GM21619 (cell line): ENCODE measurements at regions not wholly inside any gene's neighbourhood (a gene's known extent, or its start where the extent isn't known, plus 50 kb on each side); places are given as distances from the start of the nearest gene placed in this dataset.

ENCODE experiments used
- ATAC-seq: cut with Tn5 transposase; IDR thresholded peaks from one replicate; pipeline ENCODE4 v1.9.1; 2021; ENCODE audit not compliant: unreplicated experiment

DNA sequence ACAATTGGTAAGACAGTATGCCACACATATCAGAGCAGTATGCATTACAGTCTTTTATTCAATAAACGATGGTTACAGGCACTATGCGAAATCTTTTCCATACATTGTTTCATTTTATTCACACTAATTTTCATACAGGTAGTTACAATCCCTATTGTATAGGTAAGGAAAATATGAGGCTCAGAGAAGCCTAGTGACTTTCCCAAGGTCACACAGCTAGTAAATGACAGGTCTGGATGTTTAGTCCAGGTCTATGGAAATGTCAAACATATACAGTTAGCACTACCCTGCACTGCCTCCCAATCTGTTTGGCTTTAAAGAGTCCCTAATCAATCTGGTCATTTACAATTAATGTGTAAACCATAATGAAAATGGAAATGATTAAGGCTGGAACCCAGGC is 372.2 kb downstream of the MTX2 start:
- no peak for ATAC-seq

DNA sequence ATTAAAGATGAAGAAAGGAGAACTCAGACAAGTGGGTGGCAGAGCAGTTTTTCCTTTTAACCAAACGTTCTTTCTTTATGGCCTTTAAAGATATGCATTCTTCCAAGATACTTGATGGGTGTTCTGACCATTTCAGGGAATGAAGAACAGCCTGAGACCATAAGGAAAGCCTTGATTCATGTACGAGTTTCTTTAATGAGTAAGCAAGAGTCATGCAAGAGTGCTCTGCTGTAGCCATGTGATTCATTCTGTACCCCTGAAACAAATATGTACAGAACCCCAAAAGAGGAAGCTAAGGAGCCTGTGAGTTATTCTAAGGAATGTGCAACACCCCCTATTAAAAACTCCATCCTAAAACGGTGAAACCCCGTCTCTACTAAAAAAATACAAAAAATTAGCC is 372.8 kb downstream of the MTX2 start:
- ATAC-seq, result no peak

DNA sequence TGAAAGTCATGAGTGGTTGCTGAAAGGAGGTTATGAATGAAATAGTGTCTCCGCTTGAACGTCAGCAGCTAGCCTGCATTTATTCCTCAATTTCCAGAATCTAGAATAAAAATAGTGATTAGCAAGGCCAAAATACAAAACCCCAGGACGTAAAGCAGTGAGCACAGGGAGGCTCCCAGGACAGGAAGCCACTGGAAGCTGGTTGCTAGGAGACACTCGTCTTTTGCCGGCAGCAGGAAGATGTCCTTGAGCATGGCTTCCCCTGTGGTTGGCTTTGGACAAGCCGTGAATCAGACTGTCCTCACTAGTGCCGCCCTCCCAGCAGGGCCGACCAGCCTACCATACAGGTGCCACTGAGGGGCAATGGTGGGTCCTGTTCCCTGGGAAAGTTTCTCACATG is 374.4 kb downstream of the MTX2 start:
- ATAC-seq, result no peak

DNA sequence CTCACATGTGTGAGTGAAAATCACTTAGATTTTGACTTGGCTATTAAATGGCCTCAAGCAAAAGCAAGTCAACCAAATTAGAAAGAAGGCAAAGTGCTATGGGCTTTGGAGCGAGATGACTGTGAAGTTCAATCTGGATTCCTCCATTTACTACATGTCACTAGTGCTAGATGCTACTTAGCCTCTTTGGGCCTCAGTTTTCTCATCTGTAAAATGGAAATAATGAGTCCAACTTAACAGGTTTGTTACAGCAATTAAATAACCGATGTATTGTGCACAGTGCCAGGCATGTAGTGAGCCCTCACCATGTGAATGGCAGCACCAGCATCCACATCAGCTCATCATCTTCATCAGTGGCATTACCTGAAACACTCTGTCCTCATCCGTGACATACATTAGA is 376.3 kb downstream of the MTX2 start:
- ATAC-seq, result no peak

DNA sequence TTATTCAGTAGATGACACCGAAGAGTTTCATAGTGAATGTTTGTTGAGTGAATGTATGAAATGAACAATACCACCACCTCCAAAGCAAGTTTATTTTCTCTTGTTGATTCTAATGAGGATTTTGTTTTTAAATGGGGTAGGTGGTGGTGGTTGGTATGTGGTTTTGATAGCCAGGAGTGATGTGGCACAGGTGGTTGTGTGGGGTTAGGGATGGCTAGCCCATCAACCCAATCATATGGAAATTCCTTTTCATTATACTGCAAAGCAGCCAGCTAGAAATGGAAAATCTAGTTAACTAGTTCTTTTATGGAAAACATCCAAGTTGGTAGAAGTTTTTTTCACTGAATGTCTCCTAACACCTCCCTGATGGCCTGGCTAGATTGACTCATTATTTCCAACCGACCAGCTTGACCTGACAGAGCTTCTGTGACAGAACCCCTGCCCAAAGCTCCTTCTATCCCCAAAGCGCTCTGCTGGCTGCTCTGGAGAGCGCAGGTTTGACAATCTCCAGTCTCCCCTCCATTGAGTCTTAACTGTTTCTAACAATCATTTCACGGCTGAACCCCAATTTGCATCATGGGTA is 376.9 kb downstream of the MTX2 start:
- ATAC-seq, result no peak

DNA sequence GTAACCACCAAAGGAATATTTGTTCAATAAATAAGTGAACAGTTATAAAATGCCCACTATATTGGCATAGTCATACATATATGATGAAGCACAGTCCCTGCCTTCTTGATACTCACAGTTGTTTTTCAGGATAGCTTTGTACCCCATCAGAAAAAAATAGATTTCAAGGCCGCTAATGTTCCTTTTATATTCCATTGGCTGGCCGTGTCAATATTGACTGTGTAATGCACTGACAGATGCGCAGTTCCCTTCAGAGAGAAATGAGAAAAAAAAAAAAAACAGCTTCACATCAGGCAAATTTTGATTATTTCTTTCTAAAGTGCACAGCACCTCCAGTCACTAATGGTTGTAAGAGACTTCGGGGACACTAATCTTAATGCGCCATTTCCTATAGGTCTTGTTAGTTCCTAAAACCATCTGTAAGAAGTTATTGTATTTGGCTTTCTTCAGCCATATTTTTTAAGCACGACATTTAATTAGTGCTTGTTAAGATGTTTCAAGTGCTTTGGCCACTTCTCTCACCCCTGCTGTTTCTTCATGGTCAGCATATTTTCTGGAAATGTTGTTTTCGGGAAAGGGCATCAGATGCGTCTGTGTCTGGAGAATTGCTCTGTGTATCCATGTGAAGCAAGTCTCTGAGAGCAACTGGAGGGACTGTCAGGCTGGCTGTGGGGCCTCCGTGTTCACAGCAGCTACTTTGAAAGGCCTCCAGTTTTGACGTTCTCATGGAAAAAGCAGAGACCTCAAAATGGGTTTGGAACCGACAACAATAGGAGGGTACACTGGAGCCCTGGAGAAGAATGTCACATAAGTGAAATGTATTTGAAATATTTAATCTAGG is 378.3 kb downstream of the MTX2 start:
- no peak for ATAC-seq

DNA sequence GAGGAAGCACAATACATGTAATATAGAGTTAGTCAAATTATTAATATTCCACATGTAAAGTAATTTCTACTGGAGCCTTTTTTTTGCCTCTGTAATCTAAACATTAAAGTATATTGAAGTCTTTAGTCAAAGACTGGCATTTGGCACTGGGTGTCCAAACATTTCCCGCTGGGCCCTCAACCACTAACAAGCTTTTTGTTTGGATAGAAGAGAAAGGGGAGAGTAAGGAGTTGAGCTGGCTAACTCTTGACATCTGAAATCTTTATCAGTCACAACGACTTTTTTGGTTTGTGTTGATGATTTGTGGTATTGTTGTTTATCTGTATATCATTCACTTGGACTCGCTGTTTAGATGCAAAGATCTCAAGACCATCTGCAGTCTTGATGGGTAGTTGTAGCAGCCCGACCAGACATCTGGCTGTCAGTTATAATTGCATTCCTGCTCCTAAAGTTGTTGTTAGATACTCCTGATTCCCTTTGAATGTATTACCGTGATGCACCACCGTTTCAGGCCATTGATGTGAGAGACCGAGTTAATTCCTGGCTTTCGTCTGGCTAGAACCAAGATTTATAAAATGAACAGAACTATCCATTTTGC is 379.6 kb downstream of the MTX2 start:
- ATAC-seq, result no peak

DNA sequence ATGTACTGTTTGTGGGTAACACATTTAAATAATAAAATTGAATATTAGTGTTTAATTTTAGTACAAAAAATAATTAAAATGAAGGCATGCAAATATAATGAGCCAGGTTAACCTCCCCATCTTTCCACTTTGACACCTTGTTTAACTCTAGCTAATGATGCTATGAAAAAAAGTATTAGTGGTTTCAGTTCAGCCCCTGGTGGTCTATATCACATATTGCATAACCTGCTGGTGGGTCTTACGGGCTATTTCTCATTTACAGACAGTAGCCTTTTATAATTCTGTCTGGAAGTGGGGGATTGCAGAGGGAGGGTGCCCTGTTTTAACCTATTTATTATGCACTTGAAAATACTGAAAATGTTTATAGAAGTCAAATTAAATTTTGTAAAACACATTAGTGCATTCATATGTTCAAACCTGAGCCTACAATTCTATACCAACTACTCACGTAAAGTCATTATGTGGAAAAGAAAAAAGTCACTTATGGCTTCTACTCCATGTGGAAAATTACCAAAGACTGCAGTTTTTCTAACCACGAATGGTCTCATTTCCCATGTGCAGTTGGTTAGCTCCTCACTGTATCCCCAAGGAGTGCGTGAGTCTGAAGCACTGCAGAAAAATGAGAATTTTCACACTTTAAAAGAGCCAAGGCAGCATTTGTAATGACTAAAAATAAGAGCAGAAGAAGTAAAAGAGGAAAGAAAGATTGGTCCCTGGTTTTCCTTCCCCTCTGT is 381.0 kb downstream of the MTX2 start:
- ATAC-seq, result no peak

DNA sequence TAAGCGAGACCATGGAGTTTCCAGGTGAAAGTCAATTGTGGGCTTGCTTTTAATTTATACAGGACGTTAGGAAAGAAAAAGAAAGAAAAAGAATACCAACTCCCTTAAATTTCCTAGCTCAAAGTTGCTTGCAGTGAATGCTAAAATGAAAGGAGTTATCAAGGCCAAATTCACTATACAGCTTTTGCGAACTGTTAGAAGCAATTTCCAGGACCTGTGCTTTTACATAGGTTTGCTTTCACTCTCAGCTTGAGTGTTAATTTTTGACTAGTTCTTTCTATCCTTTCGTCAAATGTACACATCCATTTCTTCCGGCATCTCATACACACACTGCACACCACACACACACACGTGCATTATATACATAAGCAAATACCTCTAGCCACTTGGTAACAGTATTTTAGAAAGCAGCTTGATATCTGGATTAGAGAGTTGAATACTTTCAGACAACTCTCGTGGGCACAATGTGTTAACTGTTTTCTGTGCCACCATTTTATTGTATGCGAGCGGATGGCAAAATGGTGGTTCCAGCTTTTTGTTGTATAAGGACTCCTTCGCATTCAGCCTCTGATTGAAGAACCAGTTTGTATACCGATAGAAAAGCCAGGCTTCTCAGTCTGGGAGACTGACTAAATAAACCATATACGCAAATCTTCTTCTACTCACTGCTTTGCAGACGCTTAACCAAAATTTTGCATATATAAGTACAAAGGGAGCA is 381.8 kb downstream of the MTX2 start:
- ATAC-seq, result no peak

DNA sequence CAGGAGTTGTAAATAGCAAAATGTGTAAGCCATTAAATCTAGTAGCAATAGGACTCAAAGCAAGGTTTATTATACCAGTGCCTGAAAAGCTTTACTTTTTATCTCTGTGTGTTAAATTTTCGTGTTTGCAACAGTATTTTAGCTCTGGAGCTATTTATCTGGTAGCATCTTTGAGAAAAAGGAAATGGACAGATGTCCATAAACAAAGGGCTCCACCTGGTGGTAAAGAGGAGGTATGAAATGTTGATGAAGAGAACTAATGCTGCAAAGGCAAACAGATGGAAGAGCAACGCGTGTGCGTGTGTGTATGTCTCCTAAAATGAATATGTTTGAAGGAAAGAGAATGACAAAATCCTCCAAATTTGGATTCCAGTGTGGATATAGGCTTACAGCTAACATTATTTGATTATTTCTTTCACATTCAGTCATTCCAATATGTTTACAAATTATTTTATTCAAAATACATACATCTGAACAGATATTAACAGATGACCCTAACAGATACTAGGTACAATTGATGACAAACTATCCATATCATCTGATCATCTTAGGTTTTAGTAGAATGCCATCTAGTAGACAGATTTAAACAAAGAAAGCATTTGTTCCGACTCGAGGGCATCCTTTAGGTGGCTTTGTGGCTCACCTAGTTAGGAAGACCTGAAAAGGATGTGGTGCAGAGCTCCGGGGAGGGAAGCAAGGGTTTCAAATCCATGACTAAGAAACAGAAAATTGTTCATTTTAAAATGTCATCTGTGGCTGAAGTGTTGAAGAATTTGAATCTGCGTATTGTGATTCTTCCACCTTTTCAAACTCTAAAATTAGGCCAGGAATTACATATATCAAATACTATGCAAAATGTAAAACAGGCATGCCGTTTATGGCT is 383.3 kb downstream of the MTX2 start:
- ATAC-seq, result no peak

DNA sequence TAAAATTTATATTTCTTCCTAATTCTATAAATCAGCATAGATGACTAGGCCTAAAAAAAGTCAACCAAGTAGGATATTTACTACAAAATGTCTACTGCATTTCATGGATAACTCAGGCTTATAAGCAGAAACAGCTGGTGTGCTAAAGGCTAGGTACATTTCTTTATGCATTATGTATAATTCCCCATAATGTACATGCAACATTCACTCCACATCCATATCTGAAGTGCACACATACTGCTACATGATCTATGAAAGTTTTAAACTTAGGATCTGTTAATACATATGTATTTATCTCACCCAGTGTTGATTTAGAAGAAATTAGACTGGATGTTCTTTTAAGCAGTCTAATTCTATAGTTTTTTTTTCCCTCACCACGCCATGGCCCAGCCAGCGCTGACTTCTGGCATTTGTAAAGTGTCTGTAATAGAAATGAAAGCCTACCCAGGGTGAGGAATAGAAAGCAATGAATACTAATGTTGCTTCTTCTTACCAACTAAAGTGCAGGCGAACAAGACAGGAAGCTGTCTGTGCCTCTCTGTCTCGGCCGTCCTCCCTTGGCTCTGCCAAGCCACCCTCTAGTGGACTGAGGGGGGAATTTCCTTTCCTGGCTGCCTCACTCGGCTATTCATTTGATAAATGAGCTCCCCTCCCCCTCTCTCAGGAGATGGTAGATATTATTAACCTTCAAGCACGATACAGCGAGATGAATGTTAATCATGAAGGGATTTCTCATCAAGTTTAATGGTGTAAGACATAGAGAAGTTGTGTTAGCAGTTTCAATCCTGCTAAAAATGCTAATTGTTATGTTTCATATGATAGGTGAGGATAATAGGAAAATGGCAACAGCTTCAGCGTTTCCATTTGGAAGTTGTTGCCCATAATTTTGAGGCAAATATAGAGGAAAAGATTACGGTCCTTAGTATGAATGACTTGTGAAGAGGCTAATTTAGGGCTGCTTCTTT is 384.5 kb downstream of the MTX2 start:
- ATAC-seq, result peak; percentile 86

DNA sequence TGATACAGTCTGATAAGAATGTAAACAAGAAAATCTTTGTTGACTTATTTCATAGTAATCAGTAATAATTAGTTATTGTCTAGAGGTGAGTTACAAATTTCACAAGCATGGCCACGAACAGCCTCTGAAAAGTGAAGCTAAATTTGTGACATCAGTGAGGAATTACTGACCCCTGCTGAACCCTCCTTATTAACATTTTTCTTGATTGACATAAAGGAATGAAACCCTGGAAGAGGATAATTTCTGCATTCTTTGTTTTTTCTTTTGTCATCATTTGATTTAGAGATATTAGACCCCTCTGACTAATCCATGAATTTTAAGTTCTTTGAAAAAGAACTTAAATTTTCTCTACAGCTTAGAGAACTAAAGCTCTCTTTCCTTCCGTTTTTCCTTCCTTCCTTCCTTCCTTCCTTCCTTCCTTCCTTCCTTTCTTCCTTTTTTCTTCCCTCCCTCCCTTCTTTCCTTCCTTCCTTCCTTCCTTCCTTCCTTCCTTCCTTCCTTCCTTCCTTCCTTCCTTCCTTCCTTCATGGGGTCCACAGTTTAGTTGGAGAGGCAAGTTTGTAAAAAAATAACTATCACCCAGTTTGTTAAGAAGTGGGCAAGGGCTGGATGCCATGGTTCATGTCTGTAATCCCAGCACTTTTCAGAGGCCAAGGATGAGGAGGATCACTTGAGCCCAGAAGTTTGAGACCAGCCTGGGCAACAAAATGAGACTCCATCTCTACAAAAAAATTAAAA is 387.0 kb downstream of the MTX2 start:
- ATAC-seq, result no peak

DNA sequence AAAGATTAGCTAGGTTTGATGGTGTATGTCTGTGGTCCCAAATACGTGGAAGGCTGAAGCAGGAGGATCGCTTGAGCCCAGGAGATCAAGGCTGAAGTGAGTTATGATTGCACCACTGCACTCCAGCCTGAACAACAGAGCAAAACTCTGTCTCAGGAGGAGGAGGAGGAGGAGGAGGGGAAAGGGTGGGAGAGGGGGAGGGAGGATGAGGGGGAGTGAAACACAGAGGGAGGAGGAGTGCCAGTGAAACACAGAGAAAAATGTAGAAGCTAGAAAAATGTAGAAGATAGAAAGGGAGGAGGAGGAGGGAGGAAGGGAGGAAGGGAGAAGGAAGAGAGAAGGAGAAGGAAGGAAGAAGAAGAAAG is 387.5 kb downstream of the MTX2 start:
- no peak for ATAC-seq

DNA sequence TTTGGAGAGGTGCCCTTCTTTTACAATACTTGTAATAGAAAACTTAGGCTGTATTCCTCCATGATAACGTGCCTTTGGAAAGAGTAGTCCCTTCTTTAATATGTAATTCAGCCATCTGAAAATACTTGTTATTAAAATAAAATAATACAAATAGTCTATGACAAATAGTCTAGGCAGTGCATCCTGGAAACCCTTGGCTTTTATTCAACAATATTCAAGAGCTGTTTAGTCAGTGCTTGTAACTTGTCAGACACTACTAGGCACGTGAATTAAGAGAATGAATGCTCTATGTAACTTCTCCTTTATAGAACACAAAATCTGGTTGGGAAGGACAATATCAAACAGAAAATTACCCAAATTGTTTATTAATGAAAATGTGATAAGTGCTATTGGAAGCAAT is 388.2 kb downstream of the MTX2 start:
- ATAC-seq, result no peak

DNA sequence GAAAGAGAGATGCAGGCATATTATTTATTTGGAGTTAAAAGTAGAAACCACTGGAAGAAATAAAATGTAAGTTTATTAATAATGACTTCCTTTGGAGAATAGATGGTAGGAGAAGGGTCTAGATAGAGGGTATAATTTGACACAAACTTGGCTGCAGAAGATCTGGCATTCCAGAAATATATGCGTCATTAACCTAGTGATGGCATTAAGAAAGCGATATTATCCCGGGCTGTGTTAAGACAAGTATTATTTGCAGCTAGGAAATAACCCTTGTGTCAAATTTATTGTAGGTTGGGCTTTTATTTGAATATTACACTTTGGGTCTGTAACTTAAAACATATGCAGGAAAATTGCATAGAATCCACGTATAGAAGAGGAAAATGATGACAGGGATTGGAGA is 389.5 kb downstream of the MTX2 start:
- ATAC-seq, result no peak

DNA sequence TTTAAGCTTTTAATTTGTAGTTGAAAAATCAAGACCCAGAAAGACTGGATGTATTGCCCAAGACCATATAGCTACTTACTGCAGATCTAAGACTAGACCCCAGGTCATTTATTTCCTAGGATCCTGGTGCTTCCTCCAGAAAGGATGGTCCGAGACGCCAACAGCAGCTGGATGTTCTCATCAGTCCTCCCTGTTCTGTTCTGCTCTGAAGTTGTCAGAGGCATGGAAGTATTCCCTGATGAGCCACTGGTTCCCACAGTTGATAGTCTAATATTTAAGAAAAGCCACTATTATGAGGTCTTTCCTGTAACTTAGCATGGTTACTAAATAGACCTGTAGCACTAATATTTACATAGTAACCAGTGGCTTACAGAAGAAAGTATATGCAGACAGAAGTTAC is 393.5 kb downstream of the MTX2 start:
- no peak for ATAC-seq

DNA sequence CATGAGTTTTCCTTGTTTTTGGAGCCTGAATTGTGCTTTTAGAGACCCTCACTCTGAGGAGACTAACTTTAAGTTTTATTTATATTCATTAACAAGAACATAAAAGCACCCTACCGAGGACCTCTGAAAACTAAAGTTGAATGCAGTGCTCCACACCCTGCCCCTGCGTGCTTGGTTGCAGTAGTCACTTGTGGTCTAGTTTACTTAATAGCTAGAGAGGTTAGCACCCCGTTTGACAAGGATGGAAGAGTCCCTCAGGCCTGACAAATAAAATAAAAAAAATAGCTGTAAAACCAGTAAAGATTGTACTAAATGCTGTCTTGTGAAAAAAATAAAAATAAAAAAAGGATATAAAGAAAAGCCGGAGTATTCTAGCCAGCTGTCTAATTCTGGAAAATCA is 395.2 kb downstream of the MTX2 start:
- ATAC-seq, result no peak

DNA sequence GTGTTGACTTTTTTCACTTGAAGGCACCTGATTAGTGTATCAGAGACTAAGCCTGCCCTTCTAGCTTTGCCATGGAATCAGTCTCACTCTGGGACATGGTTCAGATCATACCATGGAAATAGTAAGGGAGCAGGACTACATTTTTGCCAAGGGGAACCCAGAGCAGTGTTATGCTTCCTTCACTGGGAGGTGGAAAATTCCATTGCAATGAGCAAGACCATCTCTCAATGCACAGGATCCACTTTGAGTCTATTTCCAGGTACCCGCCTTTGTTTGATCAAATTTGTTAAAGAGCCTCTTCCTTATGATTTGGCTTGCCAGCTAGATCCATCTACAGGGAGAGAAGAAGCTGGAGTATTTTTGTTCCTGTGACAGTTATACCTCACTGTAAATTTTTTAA is 395.8 kb downstream of the MTX2 start:
- no peak for ATAC-seq
